Upper lobe of left lung (tissue), 4 donors: ENCODE measurements at regions not wholly inside any gene's neighbourhood (a gene's known extent, or its start where the extent isn't known, plus 50 kb on each side); places are given as distances from the start of the nearest gene placed in this dataset.

Source experiments
- POLR2A ChIP-seq, 4 donors: fragments of 450-650 bp; IDR thresholded peaks; one replicate each; pipeline ENCODE4 v1.5.1; 2016 to 2017; ENCODE audit warnings: antibody characterized with exemption in 4 of 4, mild to moderate bottlenecking in 2 of 4
- POLR2AphosphoS5 ChIP-seq, 2 donors: sonication (generic); formaldehyde crosslinking; IDR thresholded peaks; one replicate each; pipeline ENCODE4 v1.5.1; 2017; ENCODE audit warnings: antibody characterized with exemption in 2 of 2
- TF ChIP-seq, protein P1 (sequence below), 6 experiments: fragments of 450-650 bp in 4 of 6; fragments of 200-600 bp in 2 of 6; sonication (generic) in 2 of 6; IDR thresholded peaks; one replicate each; pipeline ENCODE4 v1.5.1; 2016 to 2019; ENCODE audit warnings: antibody characterized with exemption in 6 of 6

GRCh38 chr7:113657603-113658002 lies 261.2 kb downstream of the PPP1R3A start:
- TF ChIP-seq, protein P1, sequence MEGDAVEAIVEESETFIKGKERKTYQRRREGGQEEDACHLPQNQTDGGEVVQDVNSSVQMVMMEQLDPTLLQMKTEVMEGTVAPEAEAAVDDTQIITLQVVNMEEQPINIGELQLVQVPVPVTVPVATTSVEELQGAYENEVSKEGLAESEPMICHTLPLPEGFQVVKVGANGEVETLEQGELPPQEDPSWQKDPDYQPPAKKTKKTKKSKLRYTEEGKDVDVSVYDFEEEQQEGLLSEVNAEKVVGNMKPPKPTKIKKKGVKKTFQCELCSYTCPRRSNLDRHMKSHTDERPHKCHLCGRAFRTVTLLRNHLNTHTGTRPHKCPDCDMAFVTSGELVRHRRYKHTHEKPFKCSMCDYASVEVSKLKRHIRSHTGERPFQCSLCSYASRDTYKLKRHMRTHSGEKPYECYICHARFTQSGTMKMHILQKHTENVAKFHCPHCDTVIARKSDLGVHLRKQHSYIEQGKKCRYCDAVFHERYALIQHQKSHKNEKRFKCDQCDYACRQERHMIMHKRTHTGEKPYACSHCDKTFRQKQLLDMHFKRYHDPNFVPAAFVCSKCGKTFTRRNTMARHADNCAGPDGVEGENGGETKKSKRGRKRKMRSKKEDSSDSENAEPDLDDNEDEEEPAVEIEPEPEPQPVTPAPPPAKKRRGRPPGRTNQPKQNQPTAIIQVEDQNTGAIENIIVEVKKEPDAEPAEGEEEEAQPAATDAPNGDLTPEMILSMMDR (IDR thresholded peaks at IDR 0.05), result no peak
- TF ChIP-seq POLR2AphosphoS5 (IDR thresholded peaks at IDR 0.05) (no peak), POLR2A (IDR thresholded peaks at IDR 0.05) (no peak)
